DOHH2 (cell line): ENCODE measurements at regions not wholly inside any gene's neighbourhood (a gene's known extent, or its start where the extent isn't known, plus 50 kb on each side); places are given as distances from the start of the nearest gene placed in this dataset.

Experiments used
- H3F3A ChIP-seq: fragments of 200-600 bp; sonication (generic), shearing (Covaris generic); 2 replicates; pipeline ENCODE4 v1.6.0; 2016; ENCODE audit warnings: antibody characterized with exemption, mild to moderate bottlenecking; ENCODE audit not compliant: control insufficient read depth, insufficient read depth
- H3K27ac ChIP-seq: fragments of 200-600 bp; sonication (generic); 2 replicates; pipeline ENCODE4 v1.5.1; 2014; ENCODE audit warnings: low read depth, mild to moderate bottlenecking, low read length, moderate library complexity
- H3K27me3 ChIP-seq: fragments of 200-600 bp; sonication (generic); 2 replicates; pipeline ENCODE4 v1.6.1; 2014; ENCODE audit warnings: mild to moderate bottlenecking, low read length, mixed read lengths; ENCODE audit not compliant: control insufficient read depth
- H3K36me3 ChIP-seq: fragments of 200-600 bp; sonication (generic); 2 replicates; pipeline ENCODE4 v1.6.1; 2014; ENCODE audit warnings: mild to moderate bottlenecking, low read length, moderate library complexity, mixed read lengths; ENCODE audit not compliant: control insufficient read depth
- H3K4me1 ChIP-seq: fragments of 200-600 bp; sonication (generic); 2 replicates; pipeline ENCODE4 v1.6.1; 2014; ENCODE audit warnings: mild to moderate bottlenecking, low read length, mixed read lengths; ENCODE audit not compliant: control insufficient read depth
- H3K4me2 ChIP-seq: fragments of 200-600 bp; sonication (generic); 2 replicates; pipeline ENCODE4 v1.6.0; 2014; ENCODE audit warnings: mild to moderate bottlenecking, low read length, moderate library complexity
- H3K4me3 ChIP-seq: fragments of 200-600 bp; sonication (generic); 2 replicates; pipeline ENCODE4 v1.5.1; 2014; ENCODE audit warnings: mild to moderate bottlenecking, low read length, mixed read lengths
- H3K79me2 ChIP-seq: fragments of 200-600 bp; sonication (generic); 2 replicates; pipeline ENCODE4 v1.6.1; 2014; ENCODE audit warnings: mild to moderate bottlenecking, low read length, mixed read lengths; ENCODE audit not compliant: control insufficient read depth
- H3K9me2 ChIP-seq: fragments of 200-600 bp; sonication (generic); replicated peaks from 2 replicates; pipeline ENCODE4 v1.6.1; 2014; ENCODE audit warnings: mild to moderate bottlenecking, low read length, mixed read lengths; ENCODE audit not compliant: control insufficient read depth
- H3K9me3 ChIP-seq: fragments of 200-600 bp; sonication (generic); 2 replicates; pipeline ENCODE4 v1.6.1; 2014; ENCODE audit warnings: antibody characterized with exemption, low read length, mixed read lengths; ENCODE audit not compliant: control insufficient read depth, insufficient read depth
- H4K20me1 ChIP-seq: fragments of 200-600 bp; sonication (generic); 2 replicates; pipeline ENCODE4 v1.6.0; 2014; ENCODE audit warnings: low read depth, mild to moderate bottlenecking, antibody characterized with exemption, low read length, moderate library complexity; ENCODE audit not compliant: control insufficient read depth, insufficient read depth
- CTCF ChIP-seq: fragments of 200-600 bp; sonication (generic); IDR thresholded peaks from one replicate; pipeline ENCODE4 v1.5.1; 2014; ENCODE audit warnings: antibody characterized with exemption, mild to moderate bottlenecking, low read depth, low read length; ENCODE audit not compliant: poor library complexity, severe bottlenecking
- EZH2phosphoT487 ChIP-seq: fragments of 200-600 bp; sonication (generic); IDR thresholded peaks from 2 replicates; pipeline ENCODE4 v1.6.1; 2017; ENCODE audit warnings: borderline replicate concordance, mild to moderate bottlenecking, antibody characterized with exemption, low read length, moderate library complexity, mixed read lengths

- no peaks in the 10 kb centered on the region for H4K20me1 ChIP-seq
- no peaks in the 10 kb centered on the region for H3K79me2 ChIP-seq
- H3K4me1 ChIP-seq, result peaks cover 6% of the 10 kb centered on the region
- H3K4me2 ChIP-seq, result no peak overlapping the region
- H3K9me2 ChIP-seq, result no peaks in the 10 kb centered on the region
- no peaks in the 10 kb centered on the region for H3K27me3 ChIP-seq
- no peaks in the 10 kb centered on the region for H3K9me3 ChIP-seq
- H3K4me3 ChIP-seq, result no peak overlapping the region
- TF ChIP-seq EZH2phosphoT487 (no peak), CTCF (no peak)
- no peaks in the 10 kb centered on the region for H3F3A ChIP-seq
- 0 out of 2 replicates have a peak, but pooled peaks cover 3% of the 10 kb centered on the region for H3K36me3 ChIP-seq
- no peak overlapping the region for H3K27ac ChIP-seq
Observed at GRCh38 chr13:73704587-73704986, 429.6 kb downstream of the KLF12 start.

- Histone ChIP-seq H3K4me2 (no peak overlapping the region), H3K4me1 (peaks cover 6% of the 10 kb centered on the region)
Observed at GRCh38 chr13:73703606-73704005, 430.6 kb downstream of the KLF12 start.

GRCh38 chr13:73702419-73703071 lies 431.7 kb downstream of the KLF12 start:
- no peaks in the 10 kb centered on the region for H3K9me3 ChIP-seq
- no peaks in the 10 kb centered on the region for H3K27me3 ChIP-seq
- 0 out of 2 replicates have a peak, but pooled peaks cover 2% of the 10 kb centered on the region for H3K36me3 ChIP-seq
- no peaks in the 10 kb centered on the region for H4K20me1 ChIP-seq
- H3K4me3 ChIP-seq, result no peak overlapping the region
- no peak overlapping the region; the same call in 1 of the 2 replicates for H3K4me2 ChIP-seq
- no peak overlapping the region for H3K27ac ChIP-seq
- no peaks in the 10 kb centered on the region for H3K79me2 ChIP-seq
- no peaks in the 10 kb centered on the region for H3F3A ChIP-seq
- H3K4me1 ChIP-seq, result peaks cover 6% of the 10 kb centered on the region
- TF ChIP-seq CTCF, result no peak
- TF ChIP-seq EZH2phosphoT487, result no peak
- H3K9me2 ChIP-seq, result no peaks in the 10 kb centered on the region

More at GRCh38 chr13:73703606-73704005, 430.6 kb downstream of the KLF12 start:
- no peak overlapping the region for H3K27ac ChIP-seq
- H3K27me3 ChIP-seq, result no peaks in the 10 kb centered on the region
- TF ChIP-seq EZH2phosphoT487, result no peak
- TF ChIP-seq CTCF, result no peak
- H3K9me3 ChIP-seq, result no peaks in the 10 kb centered on the region
- H3K79me2 ChIP-seq, result no peaks in the 10 kb centered on the region
- 0 out of 2 replicates have a peak, but pooled peaks cover 3% of the 10 kb centered on the region for H3K36me3 ChIP-seq
- no peak overlapping the region for H3K4me3 ChIP-seq
- H3F3A ChIP-seq, result no peaks in the 10 kb centered on the region
- no peaks in the 10 kb centered on the region for H3K9me2 ChIP-seq
- no peaks in the 10 kb centered on the region for H4K20me1 ChIP-seq
